Endodermal cell (in vitro differentiated cells): ENCODE measurements at regions not wholly inside any gene's neighbourhood (a gene's known extent, or its start where the extent isn't known, plus 50 kb on each side); places are given as distances from the start of the nearest gene placed in this dataset.

Experiments
- DNase-seq: peaks from one replicate; pipeline ENCODE4 v3.0.0-alpha.2; 2017
- H3K27ac ChIP-seq: 2 replicates; pipeline ENCODE4 v1.5.1; 2013; ENCODE audit warnings: mild to moderate bottlenecking, low read depth, low read length, moderate library complexity
- H3K27me3 ChIP-seq: 2 replicates; pipeline ENCODE4 v1.6.1; 2013; ENCODE audit warnings: mild to moderate bottlenecking, low read length, moderate library complexity; ENCODE audit not compliant: insufficient read depth, control insufficient read depth, poor library complexity, severe bottlenecking
- H3K36me3 ChIP-seq: 2 replicates; pipeline ENCODE4 v1.7.0; 2013; ENCODE audit warnings: mild to moderate bottlenecking, low read length, moderate library complexity; ENCODE audit not compliant: control insufficient read depth, insufficient read depth
- H3K4me1 ChIP-seq: one replicate; pipeline ENCODE4 v1.7.0; 2013; ENCODE audit warnings: low read length; ENCODE audit not compliant: control insufficient read depth, insufficient read depth
- H3K4me3 ChIP-seq: 2 replicates; pipeline ENCODE4 v1.5.1; 2013; ENCODE audit warnings: mild to moderate bottlenecking, low read length, moderate library complexity
- H3K9ac ChIP-seq: 2 replicates; pipeline ENCODE4 v1.6.1; 2013; ENCODE audit warnings: mild to moderate bottlenecking, low read length, moderate library complexity; ENCODE audit not compliant: poor library complexity, severe bottlenecking; ENCODE audit errors: extremely low read depth
- H3K9me3 ChIP-seq: 2 replicates; pipeline ENCODE4 v1.6.1; 2013; ENCODE audit warnings: mild to moderate bottlenecking, low read length, moderate library complexity; ENCODE audit not compliant: control insufficient read depth
- H3K27ac Mint-ChIP-seq: 2 replicates; pipeline ENCODE4 v1.8.0; 2020; ENCODE audit warnings: mixed read lengths
- H3K27me3 Mint-ChIP-seq: 2 replicates; pipeline ENCODE4 v1.8.0; 2021; ENCODE audit warnings: mild to moderate bottlenecking, mixed read lengths; ENCODE audit not compliant: insufficient read depth
- H3K36me3 Mint-ChIP-seq: 2 replicates; pipeline ENCODE4 v1.8.0; 2020; ENCODE audit warnings: low read depth, mixed read lengths
- H3K4me1 Mint-ChIP-seq: 2 replicates; pipeline ENCODE4 v1.8.0; 2020; ENCODE audit warnings: mixed read lengths
- H3K4me3 Mint-ChIP-seq: 2 replicates; pipeline ENCODE4 v1.8.0; 2020; ENCODE audit warnings: mild to moderate bottlenecking, moderate library complexity, mixed read lengths
- H3K9me3 Mint-ChIP-seq: 2 replicates; pipeline ENCODE4 v1.8.0; 2020; ENCODE audit warnings: mild to moderate bottlenecking, mixed read lengths
- CTCF ChIP-seq: fragments of 200-600 bp; sonication (generic); conservative IDR thresholded peaks from 2 replicates; pipeline ENCODE4 v1.5.0; 2021; ENCODE audit warnings: antibody characterized with exemption, mild to moderate bottlenecking
- WGBS, 2 experiments: methylation state at CpG; one replicate each; pipeline versions ENCODE4 v1.1.5 to v1.1.7; 2013; ENCODE audit warnings: missing lambda C conversion rate in 2 of 2, mixed read lengths in 1 of 2; ENCODE audit not compliant: insufficient coverage in 1 of 2, insufficient read length in 1 of 2; 5-methylcytosine and 5-hydroxymethylcytosine counted together

- Mint-ChIP-seq H3K27ac (no peak overlapping the region), H3K4me3 (no peak overlapping the region), H3K4me1 (peaks cover 2% of the 10 kb centered on the region), H3K27me3 (peaks cover 2% of the 10 kb centered on the region), H3K36me3 (no peaks in the 10 kb centered on the region), H3K9me3 (no peaks in the 10 kb centered on the region)
- H3K27ac ChIP-seq, result no peak overlapping the region
- H3K4me1 ChIP-seq, result peaks cover 6% of the 10 kb centered on the region
- DNase-seq, result no peak
- no peak overlapping the region for H3K9ac ChIP-seq
- no peaks in the 10 kb centered on the region for H3K36me3 ChIP-seq
- H3K4me3 ChIP-seq, result no peak overlapping the region
- no peaks in the 10 kb centered on the region for H3K9me3 ChIP-seq
- no peak for TF ChIP-seq CTCF
- no peaks in the 10 kb centered on the region for H3K27me3 ChIP-seq
- 88% methylated on average over 2 of the region's 2 CpGs; no CpG with 5 or more reads in 1 of the 2 experiments for WGBS, 2 experiments
These were observed 146.4 kb downstream of the ACTR3B start for GRCh38 chr7:152905949-152906348.

- no peaks in the 10 kb centered on the region for H3K27me3 ChIP-seq
- H3K27ac Mint-ChIP-seq, result no peak overlapping the region
- WGBS, 2 experiments, result 92 to 96% methylated on average over 6 to 11 of the region's 11 CpGs
- H3K4me1 ChIP-seq, result peaks cover 6% of the 10 kb centered on the region
- no peak for TF ChIP-seq CTCF
- no peaks in the 10 kb centered on the region for H3K9me3 ChIP-seq
- H3K27ac ChIP-seq, result no peak overlapping the region
- no peak for DNase-seq
- peaks cover 2% of the 10 kb centered on the region for H3K4me1 Mint-ChIP-seq
- no peaks in the 10 kb centered on the region for H3K9me3 Mint-ChIP-seq
- no peak overlapping the region for H3K4me3 ChIP-seq
- peaks cover 2% of the 10 kb centered on the region for H3K27me3 Mint-ChIP-seq
- H3K4me3 Mint-ChIP-seq, result no peak overlapping the region
- no peaks in the 10 kb centered on the region for H3K36me3 Mint-ChIP-seq
- no peak overlapping the region for H3K9ac ChIP-seq
- H3K36me3 ChIP-seq, result no peaks in the 10 kb centered on the region
These were observed 147.7 kb downstream of the ACTR3B start for GRCh38 chr7:152907042-152907761.

GRCh38 chr7:152909280-152909679 lies 149.7 kb downstream of the ACTR3B start:
- Histone ChIP-seq H3K4me3 (no peak overlapping the region), H3K27ac (no peak overlapping the region), H3K9ac (no peak overlapping the region), H3K9me3 (no peaks in the 10 kb centered on the region), H3K4me1 (peaks cover 6% of the 10 kb centered on the region), H3K36me3 (no peaks in the 10 kb centered on the region), H3K27me3 (no peaks in the 10 kb centered on the region)
- Mint-ChIP-seq H3K4me1 (peaks cover 2% of the 10 kb centered on the region), H3K4me3 (no peak overlapping the region), H3K27ac (no peak overlapping the region), H3K27me3 (peaks cover 2% of the 10 kb centered on the region), H3K9me3 (no peaks in the 10 kb centered on the region), H3K36me3 (no peaks in the 10 kb centered on the region)
- DNase-seq, result no peak
- 92 to 95% methylated on average over 4 to 6 of the region's 6 CpGs for WGBS, 2 experiments
- no peak for TF ChIP-seq CTCF
